HL-60 (cell line): ENCODE measurements at regions not wholly inside any gene's neighbourhood (a gene's known extent, or its start where the extent isn't known, plus 50 kb on each side); places are given as distances from the start of the nearest gene placed in this dataset.

Source experiments
- DNase-seq, 2 experiments: peaks; one replicate each; pipeline ENCODE4 v3.0.0-alpha.2; 2010 to 2020; ENCODE audit warnings: low read depth in 1 of 2, low spot score in 1 of 2
- H3K27ac ChIP-seq: fragments of 250-450 bp; sonication (Bioruptor Pico); replicated peaks from 2 replicates; pipeline ENCODE4 v1.5.1; 2020; ENCODE audit warnings: mild to moderate bottlenecking, moderate library complexity
- H3K27me3 ChIP-seq: fragments of 250-450 bp; sonication (Bioruptor Pico); 2 replicates; pipeline ENCODE4 v1.5.1; 2021; ENCODE audit warnings: mild to moderate bottlenecking, moderate library complexity; ENCODE audit not compliant: insufficient read depth, poor library complexity, severe bottlenecking
- H3K4me3 ChIP-seq: replicated peaks from 2 replicates; pipeline ENCODE4 v1.5.1; 2011; ENCODE audit warnings: mild to moderate bottlenecking, control low read depth, low read length; ENCODE audit not compliant: insufficient read depth
- CTCF ChIP-seq: IDR thresholded peaks from one replicate; pipeline ENCODE4 v1.5.1; 2011; ENCODE audit warnings: low read length, control low read depth, inconsistent platforms; ENCODE audit not compliant: insufficient read depth
- GABPA ChIP-seq: IDR thresholded peaks from 2 replicates; pipeline ENCODE4 v1.6.1; 2012; ENCODE audit warnings: low read depth
- POLR2AphosphoS5 ChIP-seq: IDR thresholded peaks from 2 replicates; pipeline ENCODE4 v1.6.1; 2012; ENCODE audit warnings: low read depth
- SPI1 ChIP-seq: IDR thresholded peaks from 2 replicates; pipeline ENCODE4 v1.6.1; 2012; ENCODE audit warnings: low read depth, mild to moderate bottlenecking, borderline replicate concordance
- TF ChIP-seq, protein P1 (sequence below): IDR thresholded peaks from 2 replicates; pipeline ENCODE4 v1.6.1; 2012; ENCODE audit warnings: low read depth; ENCODE audit not compliant: insufficient replicate concordance

DNA sequence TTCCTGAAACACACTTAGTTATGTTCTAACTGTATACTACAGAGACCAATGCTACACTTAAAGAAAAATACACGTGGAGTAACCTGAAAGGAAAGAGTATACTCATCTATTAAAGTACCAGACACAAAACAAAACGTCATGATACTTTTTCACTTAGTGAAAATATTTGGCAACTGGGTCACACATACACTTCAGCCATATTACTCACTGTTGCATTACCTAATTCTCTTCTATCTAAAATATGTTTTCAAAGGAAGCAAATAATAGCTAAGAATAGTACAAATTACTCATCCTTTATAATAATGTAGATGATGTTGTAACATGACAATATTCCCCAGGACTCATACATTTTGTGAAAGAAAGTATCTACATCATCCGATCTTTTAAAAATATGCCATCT lies 76.5 kb upstream of the EPB41L3 start:
- TF ChIP-seq POLR2AphosphoS5 (no peak), SPI1 (no peak), CTCF (no peak), GABPA (no peak)
- TF ChIP-seq, protein P1, sequence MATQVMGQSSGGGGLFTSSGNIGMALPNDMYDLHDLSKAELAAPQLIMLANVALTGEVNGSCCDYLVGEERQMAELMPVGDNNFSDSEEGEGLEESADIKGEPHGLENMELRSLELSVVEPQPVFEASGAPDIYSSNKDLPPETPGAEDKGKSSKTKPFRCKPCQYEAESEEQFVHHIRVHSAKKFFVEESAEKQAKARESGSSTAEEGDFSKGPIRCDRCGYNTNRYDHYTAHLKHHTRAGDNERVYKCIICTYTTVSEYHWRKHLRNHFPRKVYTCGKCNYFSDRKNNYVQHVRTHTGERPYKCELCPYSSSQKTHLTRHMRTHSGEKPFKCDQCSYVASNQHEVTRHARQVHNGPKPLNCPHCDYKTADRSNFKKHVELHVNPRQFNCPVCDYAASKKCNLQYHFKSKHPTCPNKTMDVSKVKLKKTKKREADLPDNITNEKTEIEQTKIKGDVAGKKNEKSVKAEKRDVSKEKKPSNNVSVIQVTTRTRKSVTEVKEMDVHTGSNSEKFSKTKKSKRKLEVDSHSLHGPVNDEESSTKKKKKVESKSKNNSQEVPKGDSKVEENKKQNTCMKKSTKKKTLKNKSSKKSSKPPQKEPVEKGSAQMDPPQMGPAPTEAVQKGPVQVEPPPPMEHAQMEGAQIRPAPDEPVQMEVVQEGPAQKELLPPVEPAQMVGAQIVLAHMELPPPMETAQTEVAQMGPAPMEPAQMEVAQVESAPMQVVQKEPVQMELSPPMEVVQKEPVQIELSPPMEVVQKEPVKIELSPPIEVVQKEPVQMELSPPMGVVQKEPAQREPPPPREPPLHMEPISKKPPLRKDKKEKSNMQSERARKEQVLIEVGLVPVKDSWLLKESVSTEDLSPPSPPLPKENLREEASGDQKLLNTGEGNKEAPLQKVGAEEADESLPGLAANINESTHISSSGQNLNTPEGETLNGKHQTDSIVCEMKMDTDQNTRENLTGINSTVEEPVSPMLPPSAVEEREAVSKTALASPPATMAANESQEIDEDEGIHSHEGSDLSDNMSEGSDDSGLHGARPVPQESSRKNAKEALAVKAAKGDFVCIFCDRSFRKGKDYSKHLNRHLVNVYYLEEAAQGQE: no peak
- Histone ChIP-seq H3K4me3 (no peak overlapping the region), H3K27ac (no peak overlapping the region), H3K27me3 (peaks cover 38% of the 10 kb centered on the region)
- DNase-seq: no peak

DNA sequence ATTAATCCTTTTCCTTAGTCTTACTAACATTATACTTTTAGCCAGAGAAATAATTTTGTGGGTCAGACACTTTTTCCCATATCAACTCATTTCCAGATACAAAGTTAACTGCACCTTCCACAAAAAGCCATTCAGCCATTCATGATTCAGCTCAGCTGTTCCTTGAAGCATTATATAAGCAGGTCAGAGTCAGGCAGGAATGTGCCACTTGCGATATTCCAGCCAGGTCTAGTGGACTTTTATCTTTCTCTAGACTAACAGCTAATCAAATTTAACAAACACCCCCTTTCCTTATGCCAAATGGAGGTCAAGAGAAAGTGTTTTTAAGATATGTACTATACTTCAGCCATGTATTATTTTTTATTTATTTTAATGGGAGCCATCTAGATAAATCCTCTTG lies 75.6 kb upstream of the EPB41L3 start:
- no peak for DNase-seq
- H3K4me3 ChIP-seq: no peak overlapping the region
- peaks cover 33% of the 10 kb centered on the region for H3K27me3 ChIP-seq
- TF ChIP-seq POLR2AphosphoS5 (no peak), CTCF (no peak), SPI1 (no peak), GABPA (no peak)
- no peak overlapping the region for H3K27ac ChIP-seq

DNA sequence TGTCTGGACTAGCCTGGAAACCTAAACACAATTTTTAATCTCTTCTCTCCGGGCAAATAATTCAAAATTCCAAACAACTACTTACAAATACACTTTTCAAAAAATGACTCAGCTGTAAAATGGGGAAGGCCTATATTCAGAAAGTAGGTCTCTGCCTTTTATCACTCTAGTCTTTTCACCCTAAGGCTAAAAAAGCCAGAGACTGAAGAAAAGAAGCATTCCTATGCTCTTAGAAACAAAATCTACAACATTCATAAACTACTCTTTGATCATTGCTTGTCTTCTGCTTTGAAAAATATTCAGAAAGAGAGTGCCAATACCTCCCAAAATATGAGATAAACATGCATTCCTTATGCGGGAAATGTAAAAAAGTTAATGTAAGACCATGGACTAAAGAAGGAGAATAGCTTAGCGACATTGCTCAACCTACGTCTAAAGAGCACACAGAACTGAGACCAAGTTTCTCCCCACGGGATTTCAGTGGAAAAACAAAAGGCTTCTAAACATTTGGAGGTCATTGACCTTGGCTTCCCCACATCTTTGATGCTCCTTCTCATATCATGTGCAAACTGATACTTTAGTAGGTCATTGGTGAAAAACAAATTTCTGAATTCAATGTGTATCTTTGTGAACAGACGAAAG lies 74.4 kb upstream of the EPB41L3 start:
- TF ChIP-seq GABPA: no peak
- TF ChIP-seq, protein P1: no peak
- TF ChIP-seq POLR2AphosphoS5: no peak
- no peak for DNase-seq
- Histone ChIP-seq H3K27me3 (peaks cover 31% of the 10 kb centered on the region), H3K4me3 (no peak overlapping the region), H3K27ac (no peak overlapping the region)

DNA sequence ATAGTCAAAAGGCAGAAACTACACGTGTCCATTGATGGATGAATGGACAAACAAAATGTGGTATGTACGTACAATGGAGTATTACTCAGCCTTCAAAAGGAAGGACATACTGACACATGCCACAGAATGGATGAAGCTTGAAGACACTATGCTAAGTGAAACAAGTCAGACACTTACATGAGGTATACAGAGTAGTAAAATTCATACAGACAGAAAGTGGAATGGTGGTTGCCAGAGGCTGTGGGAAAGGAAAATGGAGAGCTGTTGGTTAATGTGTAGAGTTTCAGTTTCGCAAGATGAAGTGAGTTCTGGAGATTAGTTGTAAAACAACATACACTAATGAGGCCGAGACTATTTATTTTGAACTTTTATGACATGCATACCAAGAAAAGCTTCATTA lies 67.4 kb upstream of the EPB41L3 start:
- no peak for TF ChIP-seq POLR2AphosphoS5
- no peak for TF ChIP-seq SPI1
- no peak for TF ChIP-seq GABPA
- TF ChIP-seq, protein P1: no peak
- Histone ChIP-seq H3K27me3 (peaks cover 21% of the 10 kb centered on the region), H3K27ac (no peak overlapping the region), H3K4me3 (no peak overlapping the region)
- no peak for DNase-seq
